ENCODE measurements at regions not wholly inside any gene's neighbourhood (a gene's known extent, or its start where the extent isn't known, plus 50 kb on each side); places are given as distances from the start of the nearest gene placed in this dataset.

GRCh38 chr10:78188446-78188845 lies 154.8 kb downstream of the RPS24 start:
- no peak for DNase-seq

- DNase-seq, result no peak
Observed at GRCh38 chr10:78190051-78190825, 156.6 kb downstream of the RPS24 start.

DNA sequence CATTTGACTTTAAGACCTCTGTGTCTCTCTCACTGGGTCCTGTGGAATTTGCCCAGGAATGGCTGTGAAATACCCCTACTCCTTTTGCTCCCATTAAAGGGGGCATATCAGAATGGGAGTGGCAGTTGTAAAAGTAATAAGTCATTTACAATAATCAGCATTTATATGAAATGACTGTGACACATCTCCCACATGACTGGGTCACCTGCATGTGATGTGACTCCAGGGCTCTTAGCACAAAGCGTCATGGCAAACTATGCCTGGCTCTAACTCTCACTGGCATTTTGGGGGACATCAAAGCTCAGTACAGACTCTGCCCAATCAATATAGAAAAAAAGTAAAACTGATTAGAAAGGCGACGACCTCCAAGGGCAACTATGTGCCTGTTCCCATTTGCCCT lies 157.6 kb downstream of the RPS24 start:
- no peak for DNase-seq

GRCh38 chr10:78193189-78193588 lies 159.5 kb downstream of the RPS24 start:
- no peak for DNase-seq

DNA sequence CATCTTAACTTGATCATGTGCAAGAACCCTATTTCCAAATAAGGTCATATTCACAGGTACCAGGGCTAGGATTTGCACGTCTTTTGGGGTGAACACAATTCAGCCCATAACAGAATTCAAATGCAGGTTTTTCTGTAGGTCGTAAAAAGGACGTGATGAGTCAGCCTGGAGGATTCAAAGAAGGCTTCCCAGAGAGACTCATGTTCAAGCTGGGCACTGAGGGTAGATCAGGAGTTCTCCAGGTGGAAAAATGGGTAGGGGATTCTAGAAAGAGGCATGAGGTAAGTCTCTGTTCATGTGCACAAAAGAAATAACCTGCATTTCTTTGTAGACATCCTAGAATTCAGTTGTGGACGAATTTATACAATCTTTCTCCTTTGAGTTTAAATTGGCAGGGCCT lies 160.4 kb downstream of the RPS24 start:
- no peak for DNase-seq

GRCh38 chr10:78194539-78195402 lies 161.1 kb downstream of the RPS24 start:
- DNase-seq, result no peak

DNA sequence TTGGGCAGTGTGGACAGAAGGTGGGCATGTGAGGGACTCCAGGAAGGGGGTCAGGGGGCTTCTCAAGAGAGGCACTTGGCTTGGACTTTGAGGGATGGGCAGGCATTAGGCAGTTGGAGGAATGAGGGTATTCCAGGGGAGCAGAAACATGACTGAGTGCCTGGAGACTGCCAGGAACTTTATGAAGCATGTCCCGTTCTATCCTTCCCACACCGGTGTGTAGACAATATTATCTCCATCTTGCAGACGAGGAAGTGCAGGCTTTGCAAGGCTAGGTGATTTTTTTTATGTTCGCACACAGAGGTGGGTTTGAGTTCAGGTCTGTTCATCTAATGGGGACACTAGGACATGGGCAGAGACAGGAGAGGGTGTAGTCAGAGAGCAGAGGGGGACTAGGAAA lies 162.7 kb downstream of the RPS24 start:
- DNase-seq, result no peak

DNA sequence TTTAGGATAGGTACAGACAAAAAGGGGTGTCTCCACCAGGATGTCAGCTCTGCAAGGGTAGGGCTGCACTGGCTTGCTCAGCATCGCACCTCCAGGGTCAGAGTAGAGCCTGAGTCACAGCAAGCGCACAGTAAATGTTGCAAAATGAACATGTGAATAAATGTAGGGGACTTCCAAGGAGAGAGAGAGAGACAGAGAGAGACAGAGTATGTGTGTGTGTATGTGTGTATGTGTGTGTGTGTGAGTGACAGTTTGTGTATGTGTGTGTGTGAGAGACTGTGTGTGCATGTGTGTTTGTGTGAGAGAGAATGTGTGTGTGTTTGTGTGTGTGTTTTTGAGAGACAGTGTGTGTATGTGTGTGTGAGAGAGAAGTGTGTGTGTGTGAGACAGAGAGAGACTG lies 163.3 kb downstream of the RPS24 start:
- DNase-seq, result no peak

GRCh38 chr10:78197628-78198272 lies 164.1 kb downstream of the RPS24 start:
- DNase-seq, result no peak

DNA sequence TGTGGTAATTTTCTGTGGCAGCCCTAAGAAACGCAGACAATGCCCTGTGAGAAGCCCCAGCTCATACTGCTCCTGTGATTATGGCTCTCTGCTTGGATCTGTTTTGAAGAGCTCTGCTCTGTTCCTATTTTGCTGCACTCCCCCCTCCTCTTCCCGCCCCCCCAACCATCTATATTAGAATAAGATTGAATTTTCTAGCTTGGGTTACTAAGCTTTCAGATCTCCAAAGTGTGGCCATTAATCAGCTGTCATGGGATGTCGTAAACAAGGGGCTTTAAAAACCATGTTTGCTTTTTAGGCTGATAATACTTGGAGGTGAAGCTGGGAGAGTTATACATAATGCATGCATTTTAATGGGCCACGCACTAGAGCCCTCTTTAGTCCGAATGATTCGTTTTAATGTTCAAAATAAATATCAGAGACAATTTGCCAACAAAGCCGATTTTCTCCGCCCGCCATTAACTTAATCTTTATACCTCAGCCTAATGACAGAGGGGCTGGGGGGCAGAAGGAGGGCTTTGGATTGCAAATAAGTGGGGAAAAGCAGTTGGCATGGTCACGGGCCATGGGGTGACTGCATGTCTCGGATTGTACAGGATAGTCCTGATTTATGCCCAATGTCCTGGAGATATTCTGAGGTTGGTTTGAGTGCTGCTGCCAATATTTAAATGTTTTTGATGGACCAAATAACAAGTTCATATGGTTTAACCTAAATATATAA lies 165.5 kb downstream of the RPS24 start:
- no peak for DNase-seq

GRCh38 chr10:78199759-78200158 lies 166.1 kb downstream of the RPS24 start:
- no peak for DNase-seq

GRCh38 chr10:78200686-78201085 lies 167.0 kb downstream of the RPS24 start:
- no peak for DNase-seq

DNA sequence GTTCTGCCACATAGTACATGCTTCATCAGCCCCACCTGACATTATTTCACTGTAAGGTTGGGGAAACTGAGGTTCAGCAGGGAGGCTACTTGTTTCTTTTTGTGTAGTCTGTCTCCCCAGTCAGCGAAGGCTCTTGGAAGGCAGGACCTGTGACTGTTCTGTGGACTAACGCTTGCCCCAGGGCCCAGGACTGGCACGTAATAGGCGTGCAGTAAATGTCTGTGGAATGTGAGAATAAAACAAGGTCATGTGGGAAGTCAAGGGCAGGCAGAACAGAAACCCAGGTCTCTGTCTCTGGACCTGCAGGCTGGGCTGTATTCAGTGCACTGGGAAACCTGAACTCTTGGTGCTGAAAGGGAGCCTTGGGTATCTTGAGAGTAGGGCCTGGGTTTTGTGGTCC lies 168.7 kb downstream of the RPS24 start:
- DNase-seq, result no peak

DNA sequence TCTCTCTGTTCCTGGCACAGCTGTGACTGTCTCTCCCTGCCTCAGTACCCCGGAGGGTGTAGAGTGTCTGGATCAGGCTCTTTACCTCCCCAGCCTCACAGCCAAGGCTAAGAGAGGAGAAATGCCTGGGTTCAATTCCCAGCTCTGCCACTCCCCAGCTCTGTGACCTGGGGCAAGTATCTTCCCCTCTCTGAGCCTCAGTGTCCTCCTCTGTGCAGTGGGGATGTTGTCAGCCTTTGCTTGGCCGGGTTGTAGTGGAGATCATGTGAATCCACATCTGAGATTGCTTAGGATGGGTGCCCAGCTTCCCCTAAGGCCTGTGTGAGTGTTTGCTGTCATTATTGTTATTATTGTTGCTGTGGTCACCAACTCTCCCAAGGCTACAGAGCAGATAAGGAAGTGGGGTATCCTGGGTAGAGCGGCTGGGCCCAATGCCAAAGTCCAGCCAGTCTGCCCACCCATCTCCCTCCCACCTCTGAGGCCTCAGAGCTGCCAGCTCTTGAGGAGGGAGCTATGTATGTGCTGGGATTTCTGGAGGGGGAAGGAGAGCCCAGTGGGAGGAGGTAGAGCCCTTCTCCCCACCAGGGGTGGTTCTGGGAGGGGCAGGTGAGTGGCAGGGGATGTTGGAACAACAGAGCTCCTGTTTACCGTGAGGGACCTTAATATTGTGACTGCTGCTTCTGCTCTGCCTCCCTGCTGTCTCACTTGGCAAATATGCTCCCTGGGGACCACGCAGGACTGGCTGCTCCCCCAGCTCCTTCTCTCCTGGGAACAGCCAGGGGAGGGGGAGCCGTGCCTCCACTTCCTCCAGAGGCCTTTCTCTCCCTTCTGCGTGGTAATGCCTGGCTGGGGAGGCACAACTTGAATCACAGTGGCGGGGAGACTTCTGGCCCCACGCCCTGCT lies 170.5 kb downstream of the RPS24 start:
- DNase-seq, result no peak

DNA sequence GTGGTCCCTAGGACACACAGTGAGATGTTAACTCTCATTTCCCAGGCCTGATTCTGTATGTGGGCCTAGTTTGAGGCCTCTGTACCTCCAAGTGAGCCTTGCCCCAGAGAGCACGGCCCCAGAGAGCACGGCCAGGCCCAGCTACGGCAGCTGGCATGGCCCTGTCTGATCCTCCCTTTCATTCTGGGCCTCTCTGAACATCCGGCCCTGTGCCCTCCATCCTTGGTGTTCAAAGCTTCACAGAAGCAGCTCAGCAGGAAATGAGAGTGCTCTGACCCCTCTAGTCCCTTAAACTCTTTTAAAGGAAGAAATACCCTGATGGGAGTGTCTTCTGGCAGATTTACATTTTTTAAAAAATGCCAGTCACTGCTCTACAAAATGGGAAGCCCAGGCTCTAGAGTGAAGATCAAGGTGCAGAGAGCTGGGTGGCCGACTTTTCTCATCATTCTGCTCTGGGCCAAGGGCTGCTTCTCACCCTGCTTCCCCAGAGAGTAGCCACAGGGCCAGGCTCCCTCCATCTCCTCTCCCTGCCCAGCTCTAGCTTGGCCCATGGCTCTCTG lies 171.9 kb downstream of the RPS24 start:
- DNase-seq, result no peak

DNA sequence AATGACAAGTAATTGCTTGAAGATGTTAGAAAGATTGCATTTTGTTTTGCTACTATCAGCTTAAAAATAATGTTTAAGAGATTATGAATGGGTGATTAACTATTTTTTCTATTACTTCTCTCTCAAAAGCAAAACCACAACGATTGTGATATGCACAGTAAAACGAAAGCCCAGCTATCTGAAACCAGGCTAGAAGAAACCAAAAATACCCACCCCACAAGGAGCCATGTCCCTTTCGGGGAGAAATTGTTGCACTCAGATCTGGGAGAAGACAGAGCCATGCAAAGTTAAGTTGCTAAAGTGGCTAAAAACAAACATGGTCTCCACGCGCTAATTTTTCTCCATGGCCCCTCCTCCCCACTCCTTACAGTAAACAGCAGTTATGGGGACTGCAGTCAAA lies 173.6 kb downstream of the RPS24 start:
- DNase-seq, result no peak

- DNase-seq, result no peak
Observed at GRCh38 chr10:78207776-78208175, 174.1 kb downstream of the RPS24 start.

- no peak for DNase-seq
Observed at GRCh38 chr10:78209970-78210369, 176.3 kb downstream of the RPS24 start.

DNA sequence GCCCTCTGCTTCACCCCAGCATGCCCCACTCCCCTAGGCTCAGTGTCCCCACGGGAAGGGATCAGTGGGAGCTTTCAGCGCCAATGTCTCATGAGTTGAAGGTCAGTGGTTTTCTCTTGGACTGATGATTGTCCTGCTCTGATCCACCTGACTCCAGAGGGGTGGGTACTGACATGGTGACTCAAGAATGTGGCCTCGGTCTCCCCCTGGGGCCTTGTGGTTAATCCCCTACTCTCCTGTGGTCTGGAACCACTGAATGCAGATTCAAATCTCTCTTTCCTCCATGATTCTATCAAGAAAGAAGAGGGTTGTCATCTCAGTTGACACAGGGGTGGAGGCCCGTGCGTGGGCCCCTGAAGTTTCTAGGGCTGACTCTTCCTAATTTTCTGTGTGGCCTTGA lies 176.9 kb downstream of the RPS24 start:
- DNase-seq, result no peak

DNA sequence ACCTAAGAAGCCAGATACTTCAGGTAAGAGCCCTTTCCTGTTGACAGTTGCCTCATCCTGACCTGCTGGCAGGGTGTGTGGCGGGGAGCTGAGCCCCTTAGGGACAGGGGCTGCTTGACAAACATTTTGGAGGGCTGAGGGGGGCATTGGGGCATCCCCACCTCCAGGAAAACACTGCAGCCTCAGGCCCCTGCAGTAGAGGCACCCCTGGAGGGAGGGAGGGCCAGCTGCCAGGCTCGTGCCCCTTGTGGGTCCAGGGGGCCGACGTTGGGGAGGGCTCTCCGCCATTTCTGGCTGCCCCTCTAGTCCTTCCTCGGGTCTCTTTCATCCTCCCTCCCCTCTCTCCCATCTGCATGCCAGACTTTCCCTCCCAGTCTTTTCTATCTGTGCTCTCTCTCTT lies 177.3 kb downstream of the RPS24 start:
- DNase-seq, result no peak

DNA sequence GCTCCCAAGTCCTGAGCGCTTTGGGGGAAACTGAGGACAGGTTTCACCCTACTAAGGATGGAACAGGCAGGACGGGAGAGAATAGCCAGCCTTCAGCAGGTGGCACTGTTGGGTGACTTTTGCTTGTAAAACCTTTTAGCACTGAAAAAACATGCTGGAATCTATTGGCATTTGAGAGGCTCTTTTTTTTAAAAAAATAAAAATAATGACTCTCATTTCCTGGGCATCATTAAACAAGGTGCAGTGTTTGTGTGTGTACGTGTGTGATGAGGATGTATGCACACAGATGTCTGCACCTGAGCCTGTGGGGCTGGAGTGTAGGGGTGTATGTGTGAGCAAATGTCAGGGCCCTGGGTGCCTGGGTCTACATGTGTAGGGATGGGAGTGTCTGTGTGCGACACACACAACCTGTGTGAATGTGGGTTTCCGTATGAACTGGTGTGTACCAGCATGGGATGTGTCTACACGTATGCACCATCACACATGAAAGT lies 177.9 kb downstream of the RPS24 start:
- no peak for DNase-seq
